Endothelial cell (in vitro differentiated cells): ENCODE measurements at regions not wholly inside any gene's neighbourhood (a gene's known extent, or its start where the extent isn't known, plus 50 kb on each side); places are given as distances from the start of the nearest gene placed in this dataset.
"Not testable (repeated sequence)": the region's sequence is repeated elsewhere in the genome, so short reads cannot be mapped to it uniquely, and the experiment has no call there.

Experiments
- DNase-seq: peaks from one replicate; pipeline ENCODE4 v3.0.0; 2021; ENCODE audit warnings: low spot score
- H3K27ac Mint-ChIP-seq: one replicate; pipeline ENCODE4 v1.8.0; 2021; ENCODE audit warnings: mixed read lengths, inconsistent platforms; ENCODE audit not compliant: unreplicated experiment
- H3K27me3 Mint-ChIP-seq: one replicate; pipeline ENCODE4 v1.8.0; 2021; ENCODE audit warnings: mild to moderate bottlenecking, moderate library complexity, mixed read lengths, inconsistent platforms; ENCODE audit not compliant: unreplicated experiment
- H3K36me3 Mint-ChIP-seq: one replicate; pipeline ENCODE4 v1.8.0; 2021; ENCODE audit warnings: mild to moderate bottlenecking, low read depth, mixed read lengths, inconsistent platforms; ENCODE audit not compliant: unreplicated experiment
- H3K4me1 Mint-ChIP-seq: one replicate; pipeline ENCODE4 v1.8.0; 2021; ENCODE audit warnings: mild to moderate bottlenecking, mixed read lengths, inconsistent platforms; ENCODE audit not compliant: unreplicated experiment
- H3K4me3 Mint-ChIP-seq: one replicate; pipeline ENCODE4 v1.8.0; 2021; ENCODE audit warnings: mild to moderate bottlenecking, mixed read lengths, inconsistent platforms; ENCODE audit not compliant: unreplicated experiment
- H3K9me3 Mint-ChIP-seq: one replicate; pipeline ENCODE4 v1.8.0; 2021; ENCODE audit warnings: mixed read lengths, inconsistent platforms; ENCODE audit not compliant: unreplicated experiment
- TF ChIP-seq, protein P1 (sequence below): fragments of 200-600 bp; sonication (generic); IDR thresholded peaks from one replicate; pipeline ENCODE4 v1.5.0; 2021; ENCODE audit warnings: antibody characterized with exemption; ENCODE audit not compliant: unreplicated experiment

DNA sequence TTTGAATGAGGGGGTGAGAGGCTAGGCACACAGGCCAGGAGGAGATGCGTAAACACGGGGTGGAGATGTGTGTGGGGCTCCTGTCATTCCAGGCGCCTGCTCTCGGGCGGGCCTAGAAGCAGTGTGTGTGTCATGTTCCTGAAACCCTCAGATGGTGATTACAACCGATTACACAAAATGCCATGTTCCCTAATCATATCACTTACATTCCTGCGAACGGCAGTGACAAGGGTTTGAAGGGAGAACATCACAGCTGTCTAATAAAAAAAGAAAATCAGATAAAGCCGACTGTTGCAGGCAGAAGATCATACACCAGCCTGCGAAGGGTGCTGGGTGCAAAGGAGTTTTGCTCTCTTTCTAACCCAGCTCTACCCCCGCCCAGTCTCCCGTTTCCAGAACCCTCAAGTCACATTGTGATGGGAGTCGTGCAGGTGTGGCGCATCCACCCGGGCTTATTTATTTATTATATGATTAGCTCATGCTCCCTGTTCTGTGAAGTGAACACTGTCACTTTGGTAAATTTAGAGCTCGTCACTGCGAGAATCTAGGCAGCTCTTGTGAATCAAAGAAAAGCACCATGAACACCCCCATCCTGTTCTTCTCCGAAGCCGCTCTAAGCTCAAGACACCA is 140.3 kb downstream of the NR2F2 start:
- Mint-ChIP-seq H3K27ac (no peak overlapping the region), H3K9me3 (no peaks in the 10 kb centered on the region), H3K27me3 (peaks cover 2% of the 10 kb centered on the region), H3K36me3 (no peaks in the 10 kb centered on the region), H3K4me1 (no peaks in the 10 kb centered on the region), H3K4me3 (no peak overlapping the region)
- TF ChIP-seq, protein P1, sequence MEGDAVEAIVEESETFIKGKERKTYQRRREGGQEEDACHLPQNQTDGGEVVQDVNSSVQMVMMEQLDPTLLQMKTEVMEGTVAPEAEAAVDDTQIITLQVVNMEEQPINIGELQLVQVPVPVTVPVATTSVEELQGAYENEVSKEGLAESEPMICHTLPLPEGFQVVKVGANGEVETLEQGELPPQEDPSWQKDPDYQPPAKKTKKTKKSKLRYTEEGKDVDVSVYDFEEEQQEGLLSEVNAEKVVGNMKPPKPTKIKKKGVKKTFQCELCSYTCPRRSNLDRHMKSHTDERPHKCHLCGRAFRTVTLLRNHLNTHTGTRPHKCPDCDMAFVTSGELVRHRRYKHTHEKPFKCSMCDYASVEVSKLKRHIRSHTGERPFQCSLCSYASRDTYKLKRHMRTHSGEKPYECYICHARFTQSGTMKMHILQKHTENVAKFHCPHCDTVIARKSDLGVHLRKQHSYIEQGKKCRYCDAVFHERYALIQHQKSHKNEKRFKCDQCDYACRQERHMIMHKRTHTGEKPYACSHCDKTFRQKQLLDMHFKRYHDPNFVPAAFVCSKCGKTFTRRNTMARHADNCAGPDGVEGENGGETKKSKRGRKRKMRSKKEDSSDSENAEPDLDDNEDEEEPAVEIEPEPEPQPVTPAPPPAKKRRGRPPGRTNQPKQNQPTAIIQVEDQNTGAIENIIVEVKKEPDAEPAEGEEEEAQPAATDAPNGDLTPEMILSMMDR, result no peak
- no peak for DNase-seq

DNA sequence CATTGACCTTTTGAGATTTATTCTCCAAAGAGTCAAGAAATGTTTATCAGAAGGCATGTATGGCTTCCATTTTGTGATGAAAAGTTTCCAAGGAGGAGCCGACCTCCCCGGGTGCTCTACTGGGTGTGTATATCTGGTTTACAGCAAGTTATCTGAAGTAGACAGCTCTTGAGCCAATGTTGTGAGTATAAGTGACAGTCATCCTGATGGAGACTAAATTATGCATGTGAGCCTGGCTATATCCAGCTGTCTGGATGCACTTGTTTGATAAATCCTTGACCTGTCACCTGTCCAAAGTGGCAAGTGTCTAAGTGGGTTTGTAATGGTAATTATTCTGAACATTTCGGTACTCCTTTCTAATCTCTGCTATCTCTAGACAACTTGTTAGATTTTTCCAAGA is 142.2 kb downstream of the NR2F2 start:
- H3K27ac Mint-ChIP-seq, result no peak overlapping the region
- H3K4me1 Mint-ChIP-seq, result no peaks in the 10 kb centered on the region
- peaks cover 2% of the 10 kb centered on the region for H3K27me3 Mint-ChIP-seq
- no peaks in the 10 kb centered on the region for H3K9me3 Mint-ChIP-seq
- H3K4me3 Mint-ChIP-seq, result no peak overlapping the region
- TF ChIP-seq, protein P1, result no peak
- no peak for DNase-seq
- H3K36me3 Mint-ChIP-seq, result no peaks in the 10 kb centered on the region

DNA sequence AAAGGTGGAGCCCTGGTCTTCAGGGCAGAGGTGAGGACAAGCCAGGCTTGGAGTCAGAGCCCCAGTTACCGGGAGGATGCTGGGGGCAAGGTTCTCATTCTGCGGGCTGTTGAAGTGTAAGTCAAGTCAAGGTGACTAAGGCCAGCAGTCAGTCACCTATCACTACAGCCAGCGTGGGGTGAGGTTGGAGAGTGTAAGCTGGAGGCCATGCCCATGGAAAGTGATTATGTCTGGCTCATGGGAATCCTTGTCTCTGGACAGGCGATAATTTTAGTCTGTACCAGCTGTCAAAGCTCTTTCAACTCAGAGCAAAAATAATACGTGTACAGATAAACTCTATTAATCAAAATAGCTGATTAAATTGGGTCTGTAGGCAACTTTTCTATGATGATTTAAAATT is 143.1 kb downstream of the NR2F2 start:
- Mint-ChIP-seq H3K4me1 (no peaks in the 10 kb centered on the region), H3K36me3 (no peaks in the 10 kb centered on the region), H3K27ac (no peak overlapping the region), H3K4me3 (no peak overlapping the region), H3K9me3 (no peaks in the 10 kb centered on the region), H3K27me3 (peaks cover 2% of the 10 kb centered on the region)
- TF ChIP-seq, protein P1, result no peak
- DNase-seq, result no peak

DNA sequence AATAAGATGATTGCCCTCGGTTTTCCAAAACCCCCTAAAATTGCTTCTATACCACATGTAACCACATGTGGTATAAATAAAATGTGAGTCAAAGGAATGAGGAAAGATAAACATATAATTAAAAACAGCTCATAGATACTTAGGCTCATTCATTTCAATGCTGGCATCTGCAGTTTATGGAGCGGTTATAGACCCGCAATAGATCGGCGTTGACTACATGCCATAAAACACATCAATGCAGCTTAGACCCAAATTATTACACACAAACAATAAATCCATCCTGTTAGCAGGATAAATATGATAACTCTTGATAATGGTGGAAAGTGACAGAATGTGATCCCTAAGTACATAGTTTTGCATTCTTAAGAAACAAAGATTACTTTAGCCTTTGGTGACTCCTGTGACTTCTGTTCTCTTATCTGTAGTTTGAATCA is 143.7 kb downstream of the NR2F2 start:
- no peak overlapping the region for H3K4me3 Mint-ChIP-seq
- TF ChIP-seq, protein P1, result no peak
- H3K27me3 Mint-ChIP-seq, result peaks cover 2% of the 10 kb centered on the region
- no peaks in the 10 kb centered on the region for H3K4me1 Mint-ChIP-seq
- H3K27ac Mint-ChIP-seq, result no peak overlapping the region
- H3K36me3 Mint-ChIP-seq, result no peaks in the 10 kb centered on the region
- H3K9me3 Mint-ChIP-seq, result no peaks in the 10 kb centered on the region
- DNase-seq, result no peak

DNA sequence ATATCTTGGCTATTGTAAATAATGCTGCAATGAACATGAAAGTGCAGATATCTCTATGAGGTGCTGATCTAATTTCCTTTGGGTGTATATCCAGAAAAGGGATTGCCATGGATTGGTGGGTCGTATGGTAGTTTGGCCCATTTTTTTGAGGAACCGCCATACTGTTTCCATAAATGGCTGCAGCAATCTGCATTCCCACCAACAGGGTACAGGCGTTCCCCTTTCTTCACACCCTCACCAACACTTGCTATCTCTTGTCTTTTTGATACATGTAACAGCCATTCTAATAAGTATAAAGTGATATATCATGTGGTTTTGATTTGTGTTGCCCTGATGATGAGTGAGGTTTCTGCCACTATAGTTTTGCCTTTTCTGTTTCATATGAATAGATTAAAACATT is 146.7 kb downstream of the NR2F2 start:
- Mint-ChIP-seq H3K9me3 (no peaks in the 10 kb centered on the region), H3K4me1 (no peaks in the 10 kb centered on the region), H3K4me3 (no peak overlapping the region), H3K36me3 (no peaks in the 10 kb centered on the region), H3K27ac (no peak overlapping the region), H3K27me3 (no peaks in the 10 kb centered on the region)
- TF ChIP-seq, protein P1, result no peak
- DNase-seq, result no peak

DNA sequence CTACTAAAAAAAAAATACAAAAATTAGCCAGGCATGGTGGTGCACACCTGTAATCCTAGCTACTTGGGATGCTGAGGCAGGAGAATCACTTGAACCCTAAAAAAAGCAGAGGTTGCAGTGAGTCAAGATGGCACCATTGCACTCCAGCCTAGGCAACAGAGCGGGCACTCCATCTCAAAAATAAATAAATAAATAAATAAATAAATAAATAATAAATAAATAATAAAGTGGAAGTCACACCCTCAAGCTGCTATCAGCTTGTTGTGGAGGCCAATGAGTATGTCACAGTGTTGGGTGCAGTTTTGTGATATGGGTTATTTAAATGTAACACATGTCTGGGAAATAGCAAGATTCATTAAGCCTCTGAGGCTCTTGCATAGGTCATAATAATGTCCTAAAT is 153.9 kb downstream of the NR2F2 start:
- H3K9me3 Mint-ChIP-seq, H3K4me1 Mint-ChIP-seq, H3K36me3 Mint-ChIP-seq, H3K4me3 Mint-ChIP-seq, H3K27ac Mint-ChIP-seq, H3K27me3 Mint-ChIP-seq, DNase-seq: not testable (repeated sequence)
